Adrenal gland (tissue), 5 donors: ENCODE measurements at regions not wholly inside any gene's neighbourhood (a gene's known extent, or its start where the extent isn't known, plus 50 kb on each side); places are given as distances from the start of the nearest gene placed in this dataset.

Experiments
- CTCF ChIP-seq, 6 experiments: fragments of 450-650 bp in 4 of 6; fragments of 200-600 bp in 2 of 6; sonication (generic) in 1 of 6; IDR thresholded peaks; 1 replicate in 5 of 6; 2 replicates in 1 of 6; pipeline versions ENCODE4 v1.5.1 to v1.8.0; 2016 to 2021; ENCODE audit warnings: antibody characterized with exemption in 6 of 6, mild to moderate bottlenecking in 2 of 6, moderate library complexity in 1 of 6
- POLR2A ChIP-seq, 2 donors: fragments of 450-650 bp; IDR thresholded peaks; one replicate each; pipeline ENCODE4 v1.6.1; 2017; ENCODE audit warnings: antibody characterized with exemption in 2 of 2, mild to moderate bottlenecking in 2 of 2, moderate library complexity in 1 of 2
- donor health status: DM: no; HTN: no; CAD: no.

GRCh38 chr17:52721910-52722309 lies 563.4 kb upstream of the CA10 start:
- TF ChIP-seq CTCF (IDR thresholded peaks at IDR 0.05) (no peak), POLR2A (IDR thresholded peaks at IDR 0.05) (no peak)
